Choroid plexus epithelial cell (primary cell): ENCODE measurements at regions not wholly inside any gene's neighbourhood (a gene's known extent, or its start where the extent isn't known, plus 50 kb on each side); places are given as distances from the start of the nearest gene placed in this dataset.

Experiments used
- DNase-seq: peaks from one replicate; pipeline ENCODE4 v3.0.0-alpha.2; 2010; ENCODE audit warnings: low read depth
- H3K4me3 ChIP-seq: 2 replicates; pipeline ENCODE4 v1.5.1; 2011; ENCODE audit warnings: low read depth, mild to moderate bottlenecking, control low read depth, low read length, moderate library complexity
- TF ChIP-seq, protein P1 (sequence below): conservative IDR thresholded peaks from 2 replicates; pipeline ENCODE4 v1.5.1; 2011; ENCODE audit warnings: low read depth, mild to moderate bottlenecking, control low read depth, inconsistent platforms, low read length, moderate library complexity

DNA sequence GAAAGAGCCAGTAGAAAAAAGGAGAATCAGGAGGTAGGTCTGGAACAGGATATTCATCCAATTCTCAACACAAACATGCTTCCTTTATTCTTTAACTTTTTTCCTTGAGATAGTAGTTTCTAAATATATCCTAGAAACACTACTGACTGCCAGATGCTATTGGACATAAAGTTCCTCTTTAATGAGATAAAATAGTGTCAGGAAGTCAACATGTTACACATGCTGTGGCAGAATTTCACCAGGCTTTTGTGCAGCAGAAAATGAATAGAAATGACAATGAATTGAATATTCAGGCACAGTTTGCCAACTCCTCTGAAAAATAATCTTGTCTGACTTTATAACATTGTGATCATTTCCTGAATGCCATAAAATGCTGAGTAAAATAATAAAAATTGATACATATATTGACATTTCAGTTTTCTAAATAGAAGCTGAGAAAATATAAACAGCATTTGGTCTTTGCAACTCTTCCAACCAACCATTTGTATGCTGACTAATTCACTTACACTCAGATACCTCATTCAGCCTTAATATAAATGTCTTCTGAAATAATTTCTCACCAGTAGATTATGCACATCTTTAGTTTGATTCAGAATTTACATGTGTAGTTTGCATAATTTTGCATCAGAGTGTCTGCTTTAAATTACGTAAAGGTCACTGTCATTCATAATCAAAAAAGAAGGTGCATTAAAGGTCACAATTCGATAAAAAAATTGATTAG is 486.1 kb upstream of the ADGRL2 start:
- no peak for DNase-seq
- TF ChIP-seq, protein P1, sequence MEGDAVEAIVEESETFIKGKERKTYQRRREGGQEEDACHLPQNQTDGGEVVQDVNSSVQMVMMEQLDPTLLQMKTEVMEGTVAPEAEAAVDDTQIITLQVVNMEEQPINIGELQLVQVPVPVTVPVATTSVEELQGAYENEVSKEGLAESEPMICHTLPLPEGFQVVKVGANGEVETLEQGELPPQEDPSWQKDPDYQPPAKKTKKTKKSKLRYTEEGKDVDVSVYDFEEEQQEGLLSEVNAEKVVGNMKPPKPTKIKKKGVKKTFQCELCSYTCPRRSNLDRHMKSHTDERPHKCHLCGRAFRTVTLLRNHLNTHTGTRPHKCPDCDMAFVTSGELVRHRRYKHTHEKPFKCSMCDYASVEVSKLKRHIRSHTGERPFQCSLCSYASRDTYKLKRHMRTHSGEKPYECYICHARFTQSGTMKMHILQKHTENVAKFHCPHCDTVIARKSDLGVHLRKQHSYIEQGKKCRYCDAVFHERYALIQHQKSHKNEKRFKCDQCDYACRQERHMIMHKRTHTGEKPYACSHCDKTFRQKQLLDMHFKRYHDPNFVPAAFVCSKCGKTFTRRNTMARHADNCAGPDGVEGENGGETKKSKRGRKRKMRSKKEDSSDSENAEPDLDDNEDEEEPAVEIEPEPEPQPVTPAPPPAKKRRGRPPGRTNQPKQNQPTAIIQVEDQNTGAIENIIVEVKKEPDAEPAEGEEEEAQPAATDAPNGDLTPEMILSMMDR = no peak
- H3K4me3 ChIP-seq = no peak overlapping the region

DNA sequence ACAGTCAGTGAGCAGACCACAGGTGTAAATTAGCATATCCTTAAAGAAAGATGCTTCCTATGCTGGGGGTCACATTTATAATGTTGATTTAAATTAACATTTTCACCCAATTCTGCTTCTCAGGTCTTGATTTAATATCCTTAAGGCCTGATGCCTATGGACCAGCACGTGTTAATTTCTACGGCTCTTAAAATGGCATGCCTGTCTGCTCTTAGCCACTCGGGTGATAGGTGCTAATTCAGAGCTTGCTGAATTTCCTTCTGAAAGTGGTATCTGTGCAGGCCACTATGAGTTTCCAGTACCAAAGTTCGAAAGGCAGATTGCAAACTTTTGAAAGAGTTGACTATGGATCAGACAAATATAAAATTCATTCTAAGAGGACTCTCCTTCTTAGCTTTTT is 487.4 kb upstream of the ADGRL2 start:
- no peak for DNase-seq
- TF ChIP-seq, protein P1 = no peak

DNA sequence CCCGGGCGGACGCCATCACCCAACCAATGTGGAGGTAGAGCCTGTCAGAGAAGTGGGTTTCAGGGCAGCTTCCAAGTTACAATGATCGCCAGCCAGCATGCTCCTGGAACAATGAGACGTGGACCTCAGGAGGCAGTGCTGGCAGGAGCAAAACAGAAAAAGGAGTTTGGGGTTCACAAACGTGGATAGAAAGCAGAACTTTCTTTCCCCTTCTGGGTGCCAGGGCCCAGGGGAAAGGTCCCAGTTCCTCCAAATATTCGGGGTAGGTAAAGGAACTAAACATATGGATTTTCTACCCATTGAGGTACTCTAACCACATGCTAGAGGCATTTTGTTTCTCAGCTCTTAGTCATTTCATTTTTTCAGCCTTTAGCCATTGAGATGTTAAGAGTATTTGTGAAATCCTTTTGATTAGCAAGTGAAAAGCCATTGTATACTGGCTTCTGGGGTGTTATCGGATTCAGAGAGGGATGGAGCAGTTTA is 488.4 kb upstream of the ADGRL2 start:
- TF ChIP-seq, protein P1 = no peak
- no peak for DNase-seq
- no peak overlapping the region for H3K4me3 ChIP-seq

More for the DNA sequence above, 487.4 kb upstream of the ADGRL2 start:
- no peak overlapping the region for H3K4me3 ChIP-seq

DNA sequence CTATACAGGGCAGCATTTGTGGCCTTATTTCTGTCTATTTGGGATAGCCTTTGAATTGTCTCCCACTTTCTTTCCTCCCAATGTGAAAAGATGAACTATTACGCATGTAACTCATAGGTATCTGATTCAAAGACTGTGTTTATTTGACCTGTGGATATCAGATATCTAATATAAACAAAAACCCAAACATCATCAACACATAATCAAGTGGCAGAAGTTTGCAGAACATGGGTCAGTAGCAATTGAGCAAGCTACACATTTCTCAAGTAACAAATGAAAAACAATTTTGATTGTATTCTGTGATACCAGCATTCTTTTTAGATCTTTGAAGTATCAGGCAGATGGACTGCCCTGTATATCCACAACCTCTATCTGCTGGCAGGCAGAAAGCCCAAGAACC is 490.5 kb upstream of the ADGRL2 start:
- TF ChIP-seq, protein P1 = no peak
- no peak overlapping the region for H3K4me3 ChIP-seq
- DNase-seq = no peak

DNA sequence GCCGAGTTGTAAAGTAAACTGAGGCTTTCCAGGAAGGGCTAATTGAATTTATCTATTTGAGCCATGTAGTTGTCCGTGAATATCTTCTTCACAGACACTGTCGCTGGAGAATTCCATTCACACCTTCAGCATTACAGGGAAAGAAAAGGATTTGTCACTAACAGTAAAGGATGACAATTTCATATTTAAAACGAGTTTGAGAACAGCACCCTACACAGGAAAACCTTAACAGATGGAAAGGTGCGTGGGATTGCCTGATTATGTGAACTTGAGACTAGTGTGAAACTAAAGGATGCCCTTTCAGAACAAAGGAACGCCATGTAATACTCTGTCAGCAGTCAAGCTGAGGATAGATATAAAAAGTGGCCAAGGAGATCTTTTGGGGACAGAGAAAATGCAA is 492.5 kb upstream of the ADGRL2 start:
- TF ChIP-seq, protein P1 = no peak
- no peak overlapping the region for H3K4me3 ChIP-seq
- DNase-seq = no peak

DNA sequence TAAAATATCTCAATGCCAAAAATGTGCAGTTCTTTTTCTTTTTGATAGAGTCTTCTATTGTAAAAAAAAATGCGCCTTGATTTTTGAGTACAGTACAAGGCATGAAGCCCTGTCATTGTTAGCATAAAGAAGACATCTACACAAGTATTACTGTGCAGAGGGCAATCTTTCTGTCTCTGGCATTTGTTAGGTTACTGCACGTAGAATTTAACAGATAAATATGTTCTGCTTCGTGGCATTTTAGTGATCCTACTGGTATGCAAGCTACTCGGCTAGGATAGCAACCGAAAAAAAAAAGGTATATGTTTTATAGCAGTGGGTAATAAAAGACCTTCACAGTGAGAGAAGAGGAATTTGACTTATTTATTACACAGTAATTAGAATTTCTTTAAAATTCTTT is 492.9 kb upstream of the ADGRL2 start:
- TF ChIP-seq, protein P1 = no peak
- DNase-seq = no peak
- no peak overlapping the region for H3K4me3 ChIP-seq

DNA sequence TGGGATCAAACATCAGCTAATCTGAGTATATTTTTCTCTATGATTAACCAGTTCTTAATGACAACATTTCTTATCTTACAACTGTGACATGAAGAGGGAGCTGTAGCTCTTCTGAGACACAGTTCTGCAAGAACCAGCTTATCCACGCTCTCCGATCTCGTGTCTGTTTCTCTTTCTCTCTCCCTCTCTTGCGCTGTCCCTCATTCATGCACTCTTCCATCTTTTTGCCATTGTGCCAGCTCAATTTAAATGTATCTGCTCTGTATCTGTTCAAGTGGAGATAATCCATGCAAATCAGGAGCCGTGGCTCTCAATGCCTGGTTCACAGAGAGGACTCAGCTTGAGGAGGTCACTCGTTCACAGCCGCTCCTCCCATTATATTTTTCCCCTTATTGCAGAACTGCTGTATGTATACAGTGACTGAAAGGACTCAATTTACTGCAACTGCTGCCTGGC is 494.7 kb upstream of the ADGRL2 start:
- TF ChIP-seq, protein P1 = peak; percentile 59
- peak overlapping the region; percentile 55 for H3K4me3 ChIP-seq
- peak; percentile 76 for DNase-seq
